Karpas-422 (cell line): ENCODE measurements at regions not wholly inside any gene's neighbourhood (a gene's known extent, or its start where the extent isn't known, plus 50 kb on each side); places are given as distances from the start of the nearest gene placed in this dataset.

Experiments
- DNase-seq: peaks from one replicate; pipeline ENCODE4 v3.0.0-alpha.2; 2015
- H2AFZ ChIP-seq: fragments of 200-600 bp; sonication (generic); 2 replicates; pipeline ENCODE4 v1.6.1; 2014; ENCODE audit warnings: antibody characterized with exemption, low read length, mixed read lengths
- H3K27ac ChIP-seq: fragments of 200-600 bp; sonication (generic); 2 replicates; pipeline ENCODE4 v1.5.1; 2014; ENCODE audit warnings: mild to moderate bottlenecking, low read length, moderate library complexity
- H3K27me3 ChIP-seq: fragments of 200-600 bp; sonication (generic); 2 replicates; pipeline ENCODE4 v1.6.1; 2014; ENCODE audit warnings: low read length, mixed read lengths
- H3K36me3 ChIP-seq: fragments of 200-600 bp; sonication (generic); 2 replicates; pipeline ENCODE4 v1.6.1; 2014; ENCODE audit warnings: low read length, mixed read lengths; ENCODE audit not compliant: insufficient read depth
- H3K4me1 ChIP-seq: fragments of 200-600 bp; sonication (generic); 2 replicates; pipeline ENCODE4 v1.6.1; 2014; ENCODE audit warnings: mild to moderate bottlenecking, low read length, mixed read lengths
- H3K4me2 ChIP-seq: fragments of 200-600 bp; sonication (generic); 2 replicates; pipeline ENCODE4 v1.6.1; 2014; ENCODE audit warnings: low read length, low read depth, mild to moderate bottlenecking; ENCODE audit not compliant: poor library complexity, severe bottlenecking
- H3K4me3 ChIP-seq: fragments of 200-600 bp; sonication (generic); 2 replicates; pipeline ENCODE4 v1.5.1; 2014; ENCODE audit warnings: mild to moderate bottlenecking, antibody characterized with exemption, low read length, mixed read lengths
- H3K79me2 ChIP-seq: fragments of 200-600 bp; sonication (generic); 2 replicates; pipeline ENCODE4 v1.6.1; 2014; ENCODE audit warnings: mild to moderate bottlenecking, low read length, mixed read lengths
- H3K9ac ChIP-seq: fragments of 200-600 bp; sonication (generic); 2 replicates; pipeline ENCODE4 v1.6.0; 2014; ENCODE audit warnings: low read length
- H3K9me2 ChIP-seq: fragments of 200-600 bp; sonication (generic), shearing (Covaris generic); replicated peaks from 2 replicates; pipeline ENCODE4 v1.6.0; 2014; ENCODE audit warnings: mild to moderate bottlenecking, low read length, moderate library complexity; ENCODE audit not compliant: insufficient read depth
- H3K9me3 ChIP-seq: fragments of 300-700, 200-600 bp; sonication (generic); 2 replicates; pipeline ENCODE4 v1.6.1; 2014; ENCODE audit warnings: low read length, mixed read lengths
- H4K20me1 ChIP-seq: fragments of 200-600 bp; sonication (generic); 2 replicates; pipeline ENCODE4 v1.6.1; 2014; ENCODE audit warnings: mild to moderate bottlenecking, antibody characterized with exemption, low read length, low read depth; ENCODE audit not compliant: insufficient read depth

- peaks cover 4% of the 10 kb centered on the region for H3K4me1 ChIP-seq
- H3K27ac ChIP-seq = no peak overlapping the region
- no peaks in the 10 kb centered on the region for H3K27me3 ChIP-seq
- no peaks in the 10 kb centered on the region for H3K79me2 ChIP-seq
- H3K9ac ChIP-seq = no peak overlapping the region
- H3K4me2 ChIP-seq = no peak overlapping the region
- no peaks in the 10 kb centered on the region for H3K9me2 ChIP-seq
- no peaks in the 10 kb centered on the region for H3K9me3 ChIP-seq
- H2AFZ ChIP-seq = no peak overlapping the region
- H3K4me3 ChIP-seq = no peak overlapping the region
- no peak for DNase-seq
- H4K20me1 ChIP-seq = no peaks in the 10 kb centered on the region
- H3K36me3 ChIP-seq = no peaks in the 10 kb centered on the region
These were observed 78.5 kb upstream of the RGS4 start for GRCh38 chr1:162990665-162991064.

- DNase-seq = no peak
- Histone ChIP-seq H3K36me3 (no peaks in the 10 kb centered on the region), H3K4me2 (no peak overlapping the region), H3K27me3 (no peaks in the 10 kb centered on the region), H3K9ac (no peak overlapping the region), H2AFZ (no peak overlapping the region), H3K4me3 (no peak overlapping the region), H3K79me2 (no peaks in the 10 kb centered on the region), H3K9me3 (no peaks in the 10 kb centered on the region), H4K20me1 (no peaks in the 10 kb centered on the region), H3K4me1 (peaks cover 5% of the 10 kb centered on the region), H3K9me2 (no peaks in the 10 kb centered on the region), H3K27ac (no peak overlapping the region)
These were observed 80.3 kb upstream of the RGS4 start for GRCh38 chr1:162988869-162989268.

GRCh38 chr1:162987866-162988265 lies 81.3 kb upstream of the RGS4 start:
- no peaks in the 10 kb centered on the region for H3K36me3 ChIP-seq
- no peaks in the 10 kb centered on the region for H3K27me3 ChIP-seq
- no peaks in the 10 kb centered on the region for H3K9me2 ChIP-seq
- H3K4me1 ChIP-seq = peaks cover 5% of the 10 kb centered on the region
- no peak overlapping the region for H2AFZ ChIP-seq
- no peak overlapping the region for H3K27ac ChIP-seq
- no peaks in the 10 kb centered on the region for H3K9me3 ChIP-seq
- H3K9ac ChIP-seq = no peak overlapping the region
- H4K20me1 ChIP-seq = no peaks in the 10 kb centered on the region
- no peak overlapping the region for H3K4me3 ChIP-seq
- no peak overlapping the region for H3K4me2 ChIP-seq
- DNase-seq = no peak
- H3K79me2 ChIP-seq = no peaks in the 10 kb centered on the region

GRCh38 chr1:162985816-162986435 lies 83.2 kb upstream of the RGS4 start:
- DNase-seq = no peak
- no peaks in the 10 kb centered on the region for H3K9me3 ChIP-seq
- no peaks in the 10 kb centered on the region for H4K20me1 ChIP-seq
- H2AFZ ChIP-seq = no peak overlapping the region
- no peak overlapping the region for H3K27ac ChIP-seq
- H3K79me2 ChIP-seq = no peaks in the 10 kb centered on the region
- H3K9me2 ChIP-seq = no peaks in the 10 kb centered on the region
- H3K4me2 ChIP-seq = no peak overlapping the region
- H3K9ac ChIP-seq = no peak overlapping the region
- H3K4me3 ChIP-seq = no peak overlapping the region
- H3K36me3 ChIP-seq = no peaks in the 10 kb centered on the region
- H3K27me3 ChIP-seq = no peaks in the 10 kb centered on the region
- peaks cover 5% of the 10 kb centered on the region for H3K4me1 ChIP-seq

- Histone ChIP-seq H3K9me2 (no peaks in the 10 kb centered on the region), H3K9me3 (no peaks in the 10 kb centered on the region), H3K36me3 (no peaks in the 10 kb centered on the region), H3K9ac (no peak overlapping the region), H3K4me3 (no peak overlapping the region), H3K27me3 (no peaks in the 10 kb centered on the region), H3K4me2 (no peak overlapping the region), H4K20me1 (no peaks in the 10 kb centered on the region), H3K4me1 (peaks cover 5% of the 10 kb centered on the region), H3K27ac (no peak overlapping the region), H3K79me2 (no peaks in the 10 kb centered on the region), H2AFZ (no peak overlapping the region)
- DNase-seq = no peak
These were observed 84.5 kb upstream of the RGS4 start for GRCh38 chr1:162984699-162985098.

- H3K79me2 ChIP-seq = no peaks in the 10 kb centered on the region
- peaks cover 5% of the 10 kb centered on the region for H3K4me1 ChIP-seq
- H3K9me3 ChIP-seq = no peaks in the 10 kb centered on the region
- no peak overlapping the region for H2AFZ ChIP-seq
- H4K20me1 ChIP-seq = no peaks in the 10 kb centered on the region
- no peak overlapping the region for H3K4me3 ChIP-seq
- DNase-seq = no peak
- no peaks in the 10 kb centered on the region for H3K36me3 ChIP-seq
- H3K4me2 ChIP-seq = no peak overlapping the region
- H3K9me2 ChIP-seq = no peaks in the 10 kb centered on the region
- H3K27me3 ChIP-seq = no peaks in the 10 kb centered on the region
- H3K9ac ChIP-seq = no peak overlapping the region
- H3K27ac ChIP-seq = no peak overlapping the region
These were observed 85.3 kb upstream of the RGS4 start for GRCh38 chr1:162983671-162984425.

GRCh38 chr1:162982364-162982763 lies 86.8 kb upstream of the RGS4 start:
- H2AFZ ChIP-seq = no peak overlapping the region
- no peak overlapping the region for H3K27ac ChIP-seq
- no peaks in the 10 kb centered on the region for H3K79me2 ChIP-seq
- H3K36me3 ChIP-seq = no peaks in the 10 kb centered on the region
- DNase-seq = no peak
- H3K4me1 ChIP-seq = peaks cover 5% of the 10 kb centered on the region
- H3K4me3 ChIP-seq = no peak overlapping the region
- no peaks in the 10 kb centered on the region for H4K20me1 ChIP-seq
- no peaks in the 10 kb centered on the region for H3K27me3 ChIP-seq
- H3K9ac ChIP-seq = no peak overlapping the region
- H3K9me2 ChIP-seq = no peaks in the 10 kb centered on the region
- no peak overlapping the region for H3K4me2 ChIP-seq
- no peaks in the 10 kb centered on the region for H3K9me3 ChIP-seq

GRCh38 chr1:162977944-162978568 lies 91.1 kb upstream of the RGS4 start:
- H3K36me3 ChIP-seq = no peaks in the 10 kb centered on the region
- no peak for DNase-seq
- H3K4me3 ChIP-seq = no peak overlapping the region
- H3K9me2 ChIP-seq = no peaks in the 10 kb centered on the region
- no peak overlapping the region for H3K27ac ChIP-seq
- no peak overlapping the region for H3K4me2 ChIP-seq
- no peaks in the 10 kb centered on the region for H3K4me1 ChIP-seq
- no peak overlapping the region for H2AFZ ChIP-seq
- H3K9me3 ChIP-seq = no peaks in the 10 kb centered on the region
- no peak overlapping the region for H3K9ac ChIP-seq
- no peaks in the 10 kb centered on the region for H3K79me2 ChIP-seq
- H4K20me1 ChIP-seq = no peaks in the 10 kb centered on the region
- no peaks in the 10 kb centered on the region for H3K27me3 ChIP-seq
